HL-60 (cell line): ENCODE measurements at regions not wholly inside any gene's neighbourhood (a gene's known extent, or its start where the extent isn't known, plus 50 kb on each side); places are given as distances from the start of the nearest gene placed in this dataset.

ENCODE experiments used
- DNase-seq, 2 experiments: peaks; one replicate each; pipeline ENCODE4 v3.0.0-alpha.2; 2010 to 2020; ENCODE audit warnings: low read depth in 1 of 2, low spot score in 1 of 2
- H3K27ac ChIP-seq: fragments of 250-450 bp; sonication (Bioruptor Pico); replicated peaks from 2 replicates; pipeline ENCODE4 v1.5.1; 2020; ENCODE audit warnings: mild to moderate bottlenecking, moderate library complexity
- H3K27me3 ChIP-seq: fragments of 250-450 bp; sonication (Bioruptor Pico); 2 replicates; pipeline ENCODE4 v1.5.1; 2021; ENCODE audit warnings: mild to moderate bottlenecking, moderate library complexity; ENCODE audit not compliant: insufficient read depth, poor library complexity, severe bottlenecking
- H3K4me3 ChIP-seq: replicated peaks from 2 replicates; pipeline ENCODE4 v1.5.1; 2011; ENCODE audit warnings: mild to moderate bottlenecking, control low read depth, low read length; ENCODE audit not compliant: insufficient read depth
- CTCF ChIP-seq: IDR thresholded peaks from one replicate; pipeline ENCODE4 v1.5.1; 2011; ENCODE audit warnings: low read length, control low read depth, inconsistent platforms; ENCODE audit not compliant: insufficient read depth
- GABPA ChIP-seq: IDR thresholded peaks from 2 replicates; pipeline ENCODE4 v1.6.1; 2012; ENCODE audit warnings: low read depth
- POLR2AphosphoS5 ChIP-seq: IDR thresholded peaks from 2 replicates; pipeline ENCODE4 v1.6.1; 2012; ENCODE audit warnings: low read depth
- SPI1 ChIP-seq: IDR thresholded peaks from 2 replicates; pipeline ENCODE4 v1.6.1; 2012; ENCODE audit warnings: low read depth, mild to moderate bottlenecking, borderline replicate concordance
- TF ChIP-seq, protein P1 (sequence below): IDR thresholded peaks from 2 replicates; pipeline ENCODE4 v1.6.1; 2012; ENCODE audit warnings: low read depth; ENCODE audit not compliant: insufficient replicate concordance

DNA sequence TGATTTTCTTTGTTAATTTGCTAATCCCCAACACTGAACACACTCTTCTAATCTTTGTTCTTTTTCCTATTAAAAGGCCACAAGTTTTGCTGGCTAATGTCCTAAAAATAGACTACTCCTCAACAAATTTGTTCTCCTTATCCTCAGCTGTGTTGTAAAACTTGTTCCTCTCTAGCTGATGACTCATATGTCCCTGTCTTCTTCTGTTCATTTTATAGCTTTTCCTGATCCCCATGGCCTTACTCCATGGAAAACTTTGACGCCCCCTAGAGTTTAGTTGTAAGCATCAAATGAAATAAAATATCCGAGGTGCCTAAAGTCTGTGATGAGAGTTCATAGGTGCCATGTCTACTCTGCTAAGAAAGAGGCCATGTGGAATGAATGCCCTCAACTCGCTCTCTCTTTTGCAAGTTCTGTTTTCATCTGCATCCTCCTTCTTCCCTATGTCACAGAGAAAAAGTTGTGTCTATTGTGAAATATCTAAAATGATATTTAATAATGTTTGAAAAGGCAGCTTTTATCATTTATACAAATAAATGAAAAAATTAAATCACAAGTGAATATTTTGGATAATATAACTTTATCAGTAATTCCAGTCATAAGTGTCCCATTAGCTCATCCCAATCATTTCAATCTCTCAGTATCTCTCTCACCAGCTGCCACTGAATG lies 237.9 kb downstream of the IPO8 start:
- Histone ChIP-seq H3K4me3 (no peak overlapping the region), H3K27ac (no peak overlapping the region), H3K27me3 (no peaks in the 10 kb centered on the region)
- DNase-seq: peak; percentile 2 to 10
- TF ChIP-seq SPI1 (no peak), CTCF (no peak), GABPA (no peak), POLR2AphosphoS5 (no peak)
- TF ChIP-seq, protein P1, sequence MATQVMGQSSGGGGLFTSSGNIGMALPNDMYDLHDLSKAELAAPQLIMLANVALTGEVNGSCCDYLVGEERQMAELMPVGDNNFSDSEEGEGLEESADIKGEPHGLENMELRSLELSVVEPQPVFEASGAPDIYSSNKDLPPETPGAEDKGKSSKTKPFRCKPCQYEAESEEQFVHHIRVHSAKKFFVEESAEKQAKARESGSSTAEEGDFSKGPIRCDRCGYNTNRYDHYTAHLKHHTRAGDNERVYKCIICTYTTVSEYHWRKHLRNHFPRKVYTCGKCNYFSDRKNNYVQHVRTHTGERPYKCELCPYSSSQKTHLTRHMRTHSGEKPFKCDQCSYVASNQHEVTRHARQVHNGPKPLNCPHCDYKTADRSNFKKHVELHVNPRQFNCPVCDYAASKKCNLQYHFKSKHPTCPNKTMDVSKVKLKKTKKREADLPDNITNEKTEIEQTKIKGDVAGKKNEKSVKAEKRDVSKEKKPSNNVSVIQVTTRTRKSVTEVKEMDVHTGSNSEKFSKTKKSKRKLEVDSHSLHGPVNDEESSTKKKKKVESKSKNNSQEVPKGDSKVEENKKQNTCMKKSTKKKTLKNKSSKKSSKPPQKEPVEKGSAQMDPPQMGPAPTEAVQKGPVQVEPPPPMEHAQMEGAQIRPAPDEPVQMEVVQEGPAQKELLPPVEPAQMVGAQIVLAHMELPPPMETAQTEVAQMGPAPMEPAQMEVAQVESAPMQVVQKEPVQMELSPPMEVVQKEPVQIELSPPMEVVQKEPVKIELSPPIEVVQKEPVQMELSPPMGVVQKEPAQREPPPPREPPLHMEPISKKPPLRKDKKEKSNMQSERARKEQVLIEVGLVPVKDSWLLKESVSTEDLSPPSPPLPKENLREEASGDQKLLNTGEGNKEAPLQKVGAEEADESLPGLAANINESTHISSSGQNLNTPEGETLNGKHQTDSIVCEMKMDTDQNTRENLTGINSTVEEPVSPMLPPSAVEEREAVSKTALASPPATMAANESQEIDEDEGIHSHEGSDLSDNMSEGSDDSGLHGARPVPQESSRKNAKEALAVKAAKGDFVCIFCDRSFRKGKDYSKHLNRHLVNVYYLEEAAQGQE: no peak

GRCh38 chr12:30450872-30451271 lies 244.8 kb downstream of the IPO8 start:
- Histone ChIP-seq H3K27ac (no peak overlapping the region), H3K27me3 (no peaks in the 10 kb centered on the region), H3K4me3 (no peak overlapping the region)
- TF ChIP-seq GABPA (no peak), POLR2AphosphoS5 (no peak), CTCF (no peak), SPI1 (no peak)
- TF ChIP-seq, protein P1: no peak
- DNase-seq: no peak

GRCh38 chr12:30450226-30450625 lies 245.4 kb downstream of the IPO8 start:
- H3K27me3 ChIP-seq: no peaks in the 10 kb centered on the region
- H3K27ac ChIP-seq: no peak overlapping the region
- DNase-seq: no peak
- TF ChIP-seq, protein P1: no peak
- no peak for TF ChIP-seq POLR2AphosphoS5
- TF ChIP-seq GABPA: no peak
- no peak for TF ChIP-seq CTCF
- no peak for TF ChIP-seq SPI1
- H3K4me3 ChIP-seq: no peak overlapping the region
